RWPE1 (cell line): ENCODE measurements at regions not wholly inside any gene's neighbourhood (a gene's known extent, or its start where the extent isn't known, plus 50 kb on each side); places are given as distances from the start of the nearest gene placed in this dataset.

Source experiments
- CTCF ChIA-PET: fragments of 350-600 bp; sonication (Branson Sonifier 250); formaldehyde crosslinking; extraction: SDS; loops from one replicate; lab custom pipeline; 2021; lab: Yijun Ruan, JAX
- POLR2A ChIA-PET: fragments of 400-600 bp; formaldehyde crosslinking; extraction: SDS; loops from one replicate; lab custom pipeline; 2020; ENCODE audit warnings: antibody characterized with exemption; ENCODE audit not compliant: low non-redundant PET; lab: Yijun Ruan, JAX
- DNase-seq: peaks from one replicate; pipeline ENCODE4 v3.0.0; 2012; ENCODE audit warnings: low spot score
- H3K27ac ChIP-seq: fragments of 450-650 bp; 2 replicates; pipeline ENCODE4 v1.5.1; 2017
- TF ChIP-seq, protein P1 (sequence below): fragments of 450-650 bp; conservative IDR thresholded peaks from 2 replicates; pipeline ENCODE4 v1.5.1; 2017; ENCODE audit warnings: low read depth, mild to moderate bottlenecking

DNA sequence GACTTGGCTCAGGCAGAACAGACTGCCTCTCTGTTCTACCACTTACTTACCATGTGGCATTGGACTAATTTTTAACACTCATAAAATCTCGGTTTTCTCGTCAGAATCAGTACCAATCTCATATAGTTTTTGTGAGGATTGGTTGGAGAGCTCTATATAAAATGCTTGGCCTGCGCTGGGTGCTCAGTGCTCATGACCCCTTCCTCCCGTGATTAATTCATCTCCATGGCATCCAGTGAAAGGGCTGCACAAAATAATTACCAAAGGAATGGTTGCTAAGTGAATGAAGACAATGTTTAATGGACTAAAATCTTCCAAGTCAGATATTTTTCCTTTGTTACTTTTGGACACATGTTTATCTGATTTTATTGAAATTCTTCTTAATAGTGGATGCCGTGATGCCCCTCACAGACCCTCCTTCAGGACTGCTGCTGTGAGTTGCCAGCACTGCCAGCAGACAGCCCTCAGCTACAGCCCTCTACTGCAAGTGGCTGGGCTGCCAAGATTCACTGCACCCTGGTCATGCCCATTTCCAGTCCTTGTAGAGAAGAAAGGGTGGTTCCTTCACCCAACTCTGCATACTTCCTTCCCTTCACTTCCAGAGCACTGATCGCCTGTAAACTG is 436.5 kb downstream of the LMO4 start:
- ChIA-PET CTCF (no interaction called here), POLR2A (no interaction called here)
- no peak overlapping the region for H3K27ac ChIP-seq
- TF ChIP-seq, protein P1, sequence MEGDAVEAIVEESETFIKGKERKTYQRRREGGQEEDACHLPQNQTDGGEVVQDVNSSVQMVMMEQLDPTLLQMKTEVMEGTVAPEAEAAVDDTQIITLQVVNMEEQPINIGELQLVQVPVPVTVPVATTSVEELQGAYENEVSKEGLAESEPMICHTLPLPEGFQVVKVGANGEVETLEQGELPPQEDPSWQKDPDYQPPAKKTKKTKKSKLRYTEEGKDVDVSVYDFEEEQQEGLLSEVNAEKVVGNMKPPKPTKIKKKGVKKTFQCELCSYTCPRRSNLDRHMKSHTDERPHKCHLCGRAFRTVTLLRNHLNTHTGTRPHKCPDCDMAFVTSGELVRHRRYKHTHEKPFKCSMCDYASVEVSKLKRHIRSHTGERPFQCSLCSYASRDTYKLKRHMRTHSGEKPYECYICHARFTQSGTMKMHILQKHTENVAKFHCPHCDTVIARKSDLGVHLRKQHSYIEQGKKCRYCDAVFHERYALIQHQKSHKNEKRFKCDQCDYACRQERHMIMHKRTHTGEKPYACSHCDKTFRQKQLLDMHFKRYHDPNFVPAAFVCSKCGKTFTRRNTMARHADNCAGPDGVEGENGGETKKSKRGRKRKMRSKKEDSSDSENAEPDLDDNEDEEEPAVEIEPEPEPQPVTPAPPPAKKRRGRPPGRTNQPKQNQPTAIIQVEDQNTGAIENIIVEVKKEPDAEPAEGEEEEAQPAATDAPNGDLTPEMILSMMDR, result no peak
- DNase-seq, result no peak

DNA sequence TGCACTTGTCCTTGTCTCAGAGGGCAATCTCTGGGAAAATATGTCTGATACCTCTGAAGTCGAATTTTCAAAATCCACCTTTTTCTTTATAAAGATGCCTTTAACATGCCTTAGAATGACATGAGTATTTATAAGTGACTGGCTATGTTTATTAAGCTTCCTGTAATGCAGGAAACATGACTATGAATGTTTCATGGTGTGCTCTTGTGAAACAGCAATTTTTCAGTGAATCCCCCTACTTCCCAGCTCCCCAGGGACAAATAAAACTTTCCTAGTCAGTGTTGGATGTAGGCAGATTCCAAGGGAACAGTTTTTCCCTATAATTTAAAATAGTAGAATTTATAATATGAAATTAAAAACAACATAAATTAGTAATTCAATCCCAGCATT is 437.0 kb downstream of the LMO4 start:
- TF ChIP-seq, protein P1, result no peak
- CTCF ChIA-PET, result no interaction called here
- POLR2A ChIA-PET, result no interaction called here
- no peak overlapping the region for H3K27ac ChIP-seq
- DNase-seq, result no peak

DNA sequence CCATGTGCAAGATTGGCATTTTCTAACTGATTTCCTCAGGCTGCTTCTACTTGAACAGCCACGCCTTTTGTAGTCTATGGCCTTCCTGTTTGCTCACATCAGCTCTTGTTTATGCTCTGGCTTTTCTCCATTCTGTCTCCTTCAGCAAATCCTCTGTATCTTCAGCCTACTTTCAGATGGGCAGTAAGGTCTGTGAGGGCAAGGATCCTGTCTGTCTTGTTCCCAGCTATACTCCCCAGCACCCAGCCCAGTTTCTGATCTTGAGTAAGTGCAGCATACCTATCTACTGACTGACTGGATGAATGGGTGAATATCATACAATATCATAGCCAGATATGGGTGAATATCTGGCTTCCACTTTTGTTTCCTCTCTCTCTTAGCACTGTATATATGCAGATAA is 438.1 kb downstream of the LMO4 start:
- no peak overlapping the region for H3K27ac ChIP-seq
- ChIA-PET CTCF (no interaction called here), POLR2A (no interaction called here)
- TF ChIP-seq, protein P1, result no peak
- peak; percentile 49 for DNase-seq

DNA sequence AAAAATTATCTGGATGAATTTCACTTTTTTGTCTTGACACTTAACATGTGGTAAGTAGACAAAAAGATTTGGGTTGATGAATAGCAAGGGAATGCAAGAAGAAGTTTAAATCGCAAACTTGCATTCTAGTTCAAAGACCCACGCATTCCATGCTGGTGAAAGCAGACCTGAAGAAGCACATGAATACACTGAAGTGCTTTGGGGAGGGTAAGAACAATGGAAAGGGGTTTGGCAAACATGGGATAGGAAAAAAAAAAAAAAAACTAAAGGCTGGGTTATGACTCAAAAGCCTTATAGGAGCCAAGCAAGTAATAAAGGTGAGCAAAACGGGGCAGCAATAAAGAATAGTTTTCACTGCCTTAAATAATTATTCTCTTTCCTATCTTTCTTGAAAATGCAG is 450.2 kb downstream of the LMO4 start:
- no peak overlapping the region for H3K27ac ChIP-seq
- TF ChIP-seq, protein P1, result no peak
- DNase-seq, result no peak
- ChIA-PET CTCF (no interaction called here), POLR2A (no interaction called here)

DNA sequence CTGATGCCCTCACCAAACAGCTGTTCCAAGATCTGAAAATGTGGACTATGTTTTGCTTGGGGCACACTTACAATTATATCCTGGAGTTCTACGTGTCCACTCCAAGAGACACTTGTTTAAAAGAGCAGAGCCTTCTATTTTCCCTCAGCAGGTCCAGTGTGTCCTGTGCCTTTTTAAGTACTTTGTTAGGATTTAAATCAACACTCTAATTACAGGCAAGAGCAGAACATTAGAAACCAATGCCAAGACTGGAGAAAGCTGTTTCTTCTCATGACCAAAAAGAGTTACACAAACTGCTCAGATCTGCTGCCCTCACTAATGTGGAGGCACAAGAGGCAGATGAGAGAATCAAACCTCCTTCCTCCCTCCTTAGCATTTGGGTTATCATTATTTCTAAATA is 452.9 kb downstream of the LMO4 start:
- no peak overlapping the region for H3K27ac ChIP-seq
- ChIA-PET POLR2A (no interaction called here), CTCF (no interaction called here)
- TF ChIP-seq, protein P1, result no peak
- DNase-seq, result no peak

DNA sequence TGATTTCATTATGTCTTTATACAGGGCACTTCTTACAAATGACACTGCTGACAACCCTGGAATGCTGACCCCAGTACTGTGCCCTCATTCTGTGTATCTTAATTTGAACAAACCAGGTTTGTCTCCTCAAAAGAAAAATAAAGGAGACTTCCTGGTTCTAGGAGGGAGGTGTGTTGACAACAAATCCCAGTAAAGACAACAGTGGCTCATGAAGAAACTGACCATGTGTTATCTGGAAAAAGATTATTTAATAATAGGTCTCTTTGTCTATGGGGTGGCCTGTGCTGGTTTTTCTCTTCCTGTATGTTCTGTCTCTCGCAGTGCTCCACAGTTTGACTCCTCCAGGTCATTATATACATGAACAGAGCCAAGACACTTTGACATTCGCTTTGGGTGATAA is 454.6 kb downstream of the LMO4 start:
- no peak for DNase-seq
- ChIA-PET POLR2A (no interaction called here), CTCF (no interaction called here)
- H3K27ac ChIP-seq, result no peak overlapping the region
- TF ChIP-seq, protein P1, result no peak
